ENCODE measurements at regions not wholly inside any gene's neighbourhood (a gene's known extent, or its start where the extent isn't known, plus 50 kb on each side); places are given as distances from the start of the nearest gene placed in this dataset.

- no TSS peak for BruUV-seq (replicated peaks)
- H2BK20ac ChIP-seq (ENCODE audit: low read depth, low read length), result no peak overlapping the region
- dilution Hi-C loops (cut with HindIII; ENCODE audit: low sequenced_read_pairs, unreplicated experiment) (no loop called here), intact Hi-C loops (cut with micrococcal nuclease) (no loop called here), in situ Hi-C loops (cut with MboI; ENCODE audit: low sequenced_read_pairs) (no loop called here)
- H3K4ac ChIP-seq (ENCODE audit: low read depth, low read length), result no peak overlapping the region
- H3K23ac ChIP-seq (ENCODE audit: low read depth, low read length), result no peak overlapping the region
- ChIA-PET CTCF (no interaction called here), POLR2A (ENCODE audit: unreplicated experiment) (no interaction called here)
- H3K4me3 ChIP-seq (ENCODE audit: insufficient read depth, low read depth, low read length), result no peak overlapping the region
- H3K9me3 ChIP-seq (ENCODE audit: control insufficient read depth, insufficient read depth, low read length), result peaks cover 4% of the 10 kb centered on the region; the same call in 1 of the 2 replicates
- H3K27me3 ChIP-seq (ENCODE audit: control insufficient read depth, insufficient read depth, low read length), result no peaks in the 10 kb centered on the region
- H2BK5ac ChIP-seq (ENCODE audit: low read depth, low read length, poor library complexity, severe bottlenecking), result no peak overlapping the region
- no peak for TF ChIP-seq SMC3 (IDR thresholded peaks at IDR 0.05; ENCODE audit: low read depth, low read length)
- TF ChIP-seq, protein P1, sequence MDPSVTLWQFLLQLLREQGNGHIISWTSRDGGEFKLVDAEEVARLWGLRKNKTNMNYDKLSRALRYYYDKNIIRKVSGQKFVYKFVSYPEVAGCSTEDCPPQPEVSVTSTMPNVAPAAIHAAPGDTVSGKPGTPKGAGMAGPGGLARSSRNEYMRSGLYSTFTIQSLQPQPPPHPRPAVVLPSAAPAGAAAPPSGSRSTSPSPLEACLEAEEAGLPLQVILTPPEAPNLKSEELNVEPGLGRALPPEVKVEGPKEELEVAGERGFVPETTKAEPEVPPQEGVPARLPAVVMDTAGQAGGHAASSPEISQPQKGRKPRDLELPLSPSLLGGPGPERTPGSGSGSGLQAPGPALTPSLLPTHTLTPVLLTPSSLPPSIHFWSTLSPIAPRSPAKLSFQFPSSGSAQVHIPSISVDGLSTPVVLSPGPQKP (IDR thresholded peaks at IDR 0.05; ENCODE audit: borderline replicate concordance, low read depth, low read length), result no peak
- no peak for TF ChIP-seq RFX5 (IDR thresholded peaks at IDR 0.05; ENCODE audit: low read depth, low read length)
- no peak for TF ChIP-seq FOS (IDR thresholded peaks at IDR 0.05; ENCODE audit: low read depth, low read length)
- TF ChIP-seq USF2 (IDR thresholded peaks at IDR 0.05; ENCODE audit: low read depth, low read length), result no peak
- TF ChIP-seq POLR2A (IDR thresholded peaks at IDR 0.05; ENCODE audit: low read depth, low read length), result no peak
- no peak for TF ChIP-seq CHD1 (IDR thresholded peaks at IDR 0.05; ENCODE audit: low read depth, low read length)
- no peak for TF ChIP-seq RAD21 (IDR thresholded peaks at IDR 0.05; ENCODE audit: low read length)
- H4K5ac ChIP-seq (ENCODE audit: low read depth, low read length), result no peak overlapping the region
- H2BK120ac ChIP-seq (ENCODE audit: low read depth, low read length), result no peak overlapping the region
- no peak overlapping the region for H2AK5ac ChIP-seq (ENCODE audit: low read depth, low read length)
- no peak overlapping the region for H2BK15ac ChIP-seq (ENCODE audit: low read depth, low read length)
- H3K18ac ChIP-seq (ENCODE audit: low read depth, low read length), result no peak overlapping the region
- H3K36me3 ChIP-seq (ENCODE audit: control insufficient read depth, insufficient read depth, low read length), result no peaks in the 10 kb centered on the region
- H2AFZ ChIP-seq (replicated peaks; ENCODE audit: low read length, poor library complexity), result no peak overlapping the region
- no peak overlapping the region for H4K91ac ChIP-seq (ENCODE audit: insufficient read depth, low read depth, low read length)
- no peaks in the 10 kb centered on the region for H3K4me1 ChIP-seq (ENCODE audit: control insufficient read depth, insufficient read depth, low read length)
- H3K4me2 ChIP-seq (ENCODE audit: low read depth, low read length), result no peak overlapping the region
- H3K27ac ChIP-seq (ENCODE audit: insufficient read depth, low read length), result no peak overlapping the region
- H2AK9ac ChIP-seq (replicated peaks; ENCODE audit: low read depth, low read length, poor library complexity), result no peak overlapping the region
- no peak overlapping the region for H3K56ac ChIP-seq (ENCODE audit: extremely low read depth, insufficient read depth, low read length)
- H4K20me1 ChIP-seq (ENCODE audit: insufficient read depth, low read length), result no peaks in the 10 kb centered on the region
- no peak overlapping the region for H3K14ac ChIP-seq (replicated peaks; ENCODE audit: low read depth, low read length)
- H3K9ac ChIP-seq (ENCODE audit: low read depth, low read length), result no peak overlapping the region
- H3K79me1 ChIP-seq (ENCODE audit: low read depth in 1 of 2, low read length in 2 of 2), result no peaks in the 10 kb centered on the region
- ATAC-seq (ENCODE audit: low read depth), result no peak
- DNase-seq, result no peak
- H3K9me1 ChIP-seq (ENCODE audit: insufficient read depth, low read length), result no peaks in the 10 kb centered on the region
- H4K8ac ChIP-seq (ENCODE audit: low read depth in 2 of 2, low read length in 2 of 2), result no peak overlapping the region
Observed at GRCh38 chr3:25284249-25284648, 143.8 kb upstream of the RARB start.
